HG03196 (cell line): ENCODE measurements at regions not wholly inside any gene's neighbourhood (a gene's known extent, or its start where the extent isn't known, plus 50 kb on each side); places are given as distances from the start of the nearest gene placed in this dataset.
"Not testable (repeated sequence)": the region's sequence is repeated elsewhere in the genome, so short reads cannot be mapped to it uniquely, and the experiment has no call there.

ENCODE experiments used
- ATAC-seq: cut with Tn5 transposase; IDR thresholded peaks from one replicate; pipeline ENCODE4 v1.9.1; 2021; ENCODE audit not compliant: unreplicated experiment

DNA sequence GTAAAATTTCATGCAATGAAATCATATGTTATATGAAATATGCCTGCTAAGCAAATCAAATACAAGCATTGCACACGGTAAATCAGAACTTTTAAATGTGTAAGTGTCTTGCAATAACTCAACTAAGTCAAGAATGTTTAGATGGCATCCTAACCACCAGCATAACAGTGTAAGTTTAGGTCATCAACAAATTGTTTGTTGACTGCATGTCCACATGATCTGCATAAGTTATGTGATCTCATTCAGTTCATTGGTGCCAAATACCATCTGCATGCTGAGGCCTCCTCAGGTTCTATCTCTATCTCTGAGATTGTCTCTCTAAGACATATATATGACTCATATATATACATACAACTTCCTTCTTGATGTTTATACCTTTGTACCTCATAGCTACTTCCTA lies 159.6 kb upstream of the STK32A start:
- ATAC-seq: no peak

DNA sequence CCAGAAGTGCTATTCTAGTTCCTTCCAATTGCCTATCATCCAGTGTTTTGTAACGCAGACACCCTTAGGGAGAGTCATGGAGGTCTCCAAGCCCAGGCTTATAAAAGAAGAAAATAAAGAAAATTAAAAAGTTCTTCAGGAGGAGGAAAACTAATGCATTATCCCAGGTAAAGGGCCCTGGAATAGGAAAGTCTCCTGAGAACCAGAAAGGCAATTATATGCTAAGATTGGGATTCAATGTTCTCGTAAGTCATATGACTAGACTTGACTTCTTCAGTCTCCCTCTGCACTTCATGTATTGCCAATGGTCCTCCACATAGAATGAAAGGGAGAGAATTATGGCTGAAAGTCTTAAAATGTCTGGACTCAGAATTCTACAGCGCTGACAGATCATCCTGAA lies 154.4 kb upstream of the STK32A start:
- no peak for ATAC-seq

DNA sequence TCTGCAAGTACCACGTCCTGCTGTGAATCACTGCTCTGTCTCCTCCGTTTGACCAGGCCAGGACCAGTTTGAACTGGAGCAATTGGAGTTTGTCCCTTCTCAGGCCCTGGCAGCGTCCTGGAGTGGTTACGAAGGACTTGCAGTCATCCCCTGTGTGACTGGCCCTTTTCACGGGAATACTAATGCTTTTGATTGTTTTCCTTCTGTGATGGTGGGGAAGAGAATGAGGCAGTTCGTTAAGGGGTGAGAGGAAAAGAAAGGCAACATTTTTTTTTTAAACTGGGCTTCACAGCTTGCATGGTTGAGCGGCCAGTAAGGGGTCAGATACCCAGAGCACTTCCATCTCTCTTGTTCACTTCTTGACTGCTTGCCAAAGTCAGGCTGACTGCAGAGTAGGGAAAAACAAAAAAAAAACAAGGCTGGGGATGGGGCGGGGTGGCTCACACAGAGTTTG lies 153.5 kb upstream of the STK32A start:
- no peak for ATAC-seq

DNA sequence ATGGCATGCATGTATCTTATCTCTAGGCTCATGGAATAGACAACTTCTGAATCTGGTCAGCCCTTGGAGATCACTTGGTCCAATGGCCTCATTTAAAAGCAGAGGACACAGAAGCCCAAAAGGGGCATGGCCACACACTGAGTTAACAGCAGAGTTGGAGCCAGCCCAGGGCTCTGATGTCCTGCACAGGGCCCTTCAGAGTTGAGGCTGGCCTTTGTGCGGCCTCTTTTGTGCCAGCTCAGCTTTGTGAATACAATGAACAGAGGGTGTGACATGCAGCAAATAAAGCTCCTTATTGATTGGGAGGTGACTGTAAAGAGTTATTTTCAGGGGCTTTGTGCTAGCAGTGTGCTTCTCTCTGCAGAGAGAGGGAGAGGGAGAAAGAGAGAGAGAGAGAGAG lies 150.1 kb upstream of the STK32A start:
- ATAC-seq: no peak

GRCh38 chr5:147085409-147085808 lies 149.4 kb upstream of the STK32A start:
- no peak for ATAC-seq

GRCh38 chr5:147092044-147092443 lies 142.8 kb upstream of the STK32A start:
- ATAC-seq: no peak

DNA sequence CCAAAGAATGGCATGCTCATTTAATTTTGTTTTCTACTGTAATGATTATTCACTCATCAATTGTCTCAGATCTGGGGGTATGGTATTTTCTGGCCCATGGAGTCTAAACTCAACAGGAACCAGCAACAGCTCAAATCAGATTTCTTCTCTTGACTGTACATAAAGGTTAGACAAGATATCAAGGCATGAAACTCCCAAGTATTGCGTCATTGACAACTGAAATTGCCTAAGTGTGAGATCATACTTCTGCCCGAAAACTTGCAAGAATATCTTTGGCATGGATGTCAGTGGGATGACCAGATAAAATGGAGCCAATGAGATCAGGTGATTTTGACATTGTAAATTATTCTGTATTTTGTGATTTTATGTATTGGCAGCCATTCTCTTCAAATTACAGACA lies 141.7 kb upstream of the STK32A start:
- ATAC-seq: no peak

DNA sequence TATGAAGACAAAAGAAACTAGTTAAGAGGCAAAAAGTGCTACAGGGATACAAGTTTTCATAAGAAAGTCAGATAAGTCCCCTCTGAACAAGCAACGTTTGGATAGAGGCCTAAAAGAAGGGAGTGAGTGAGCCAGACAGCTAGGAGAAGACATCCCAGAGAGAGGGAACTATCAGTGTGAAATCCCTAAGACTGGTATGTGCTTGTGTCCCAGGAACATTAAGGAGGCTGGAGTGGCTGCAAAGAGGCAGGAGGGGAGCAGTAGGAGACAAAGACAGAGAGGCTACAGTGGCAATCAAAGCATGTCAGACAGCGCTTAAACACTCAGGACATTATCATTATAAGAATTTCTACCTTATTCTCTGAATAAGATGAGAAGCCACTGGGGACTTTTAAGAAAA lies 139.1 kb upstream of the STK32A start:
- no peak for ATAC-seq

DNA sequence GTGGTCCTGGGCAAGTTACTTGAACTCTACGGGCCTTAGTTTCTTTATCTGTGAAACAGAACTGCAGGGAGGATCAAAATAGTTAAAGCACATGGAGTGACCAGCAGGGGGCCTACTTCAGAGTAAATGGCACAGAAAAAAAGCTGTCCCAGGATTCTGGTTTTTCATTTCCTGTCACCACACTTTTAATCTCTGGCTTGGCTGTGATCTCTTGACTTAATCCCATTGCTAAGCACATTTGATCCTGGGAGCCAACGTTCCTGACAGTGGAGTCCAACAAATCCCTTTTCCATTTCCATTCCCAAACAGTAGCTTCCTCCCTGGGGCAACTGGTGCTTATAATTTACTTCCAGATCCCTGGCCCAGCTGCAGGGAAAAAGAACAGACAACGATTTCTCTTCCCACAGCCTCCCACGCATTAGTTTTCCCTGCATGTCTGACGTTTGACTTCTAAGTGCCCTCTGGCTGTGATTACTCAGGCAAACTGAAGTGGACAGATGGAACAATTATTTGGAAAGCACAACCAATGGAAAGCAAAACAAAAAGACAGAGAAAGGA lies 136.5 kb upstream of the STK32A start:
- ATAC-seq: no peak

GRCh38 chr5:147101659-147102369 lies 133.0 kb upstream of the STK32A start:
- ATAC-seq: no peak

DNA sequence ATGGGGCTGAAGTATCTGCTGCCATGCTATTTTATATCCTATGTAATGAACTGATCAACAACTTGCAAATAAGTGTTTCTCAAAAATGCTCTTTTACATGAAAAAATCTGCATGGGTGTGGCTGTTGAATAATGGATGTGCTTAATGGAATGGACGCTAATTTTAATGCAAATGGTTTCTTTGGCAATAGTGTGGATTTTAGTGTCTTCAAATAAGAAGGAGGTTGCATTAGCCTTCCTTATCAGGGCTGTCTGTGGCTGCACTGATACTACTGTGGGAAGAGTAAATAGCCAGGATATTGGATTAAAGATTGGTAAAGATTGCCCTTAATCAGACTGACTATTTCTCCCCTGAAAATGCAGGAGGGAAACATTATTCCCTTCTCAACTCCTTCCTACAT lies 121.9 kb upstream of the STK32A start:
- ATAC-seq: no peak

DNA sequence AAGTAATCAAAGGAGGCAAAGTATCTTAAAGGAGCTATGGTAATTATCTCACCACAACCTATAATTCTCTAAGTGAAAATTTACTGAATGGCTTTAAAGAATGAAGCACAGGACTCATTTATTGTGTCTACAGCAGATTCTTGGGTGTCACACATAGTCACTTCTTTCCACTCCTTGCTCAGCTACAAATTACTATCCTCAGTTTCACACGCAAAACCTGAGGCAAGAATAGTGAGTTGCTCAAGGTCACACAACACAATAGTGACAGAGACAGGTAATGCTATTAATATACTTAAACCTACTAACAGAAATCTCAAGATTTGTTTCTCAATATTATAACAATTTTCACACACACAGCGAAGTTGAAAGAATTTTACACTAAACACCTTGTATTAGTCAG lies 120.9 kb upstream of the STK32A start:
- no peak for ATAC-seq

- not testable (repeated sequence) for ATAC-seq
Observed at GRCh38 chr5:147139759-147140158, 95.1 kb upstream of the STK32A start.

DNA sequence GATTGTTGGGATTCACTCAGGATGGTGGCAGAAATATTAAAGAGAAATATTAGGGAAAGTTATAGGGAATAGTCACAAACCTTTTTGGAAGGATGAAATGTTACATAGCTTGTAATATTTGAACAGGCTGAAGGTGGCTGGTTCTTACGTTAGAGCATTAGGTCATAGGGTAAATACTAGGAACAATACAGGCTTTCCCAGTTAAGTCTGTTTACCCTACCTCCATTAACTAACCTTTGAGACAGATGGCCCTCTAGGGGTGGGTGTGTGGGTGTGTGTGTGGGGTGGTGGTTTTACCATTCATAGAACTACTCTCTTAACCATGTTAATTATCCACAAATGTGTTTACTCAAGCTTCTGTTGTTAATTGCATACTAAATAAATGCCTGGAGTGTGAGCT lies 94.3 kb upstream of the STK32A start:
- ATAC-seq: no peak

- not testable (repeated sequence) for ATAC-seq
Observed at GRCh38 chr5:147141580-147141979, 93.2 kb upstream of the STK32A start.

- no peak for ATAC-seq
Observed at GRCh38 chr5:147143215-147143614, 91.6 kb upstream of the STK32A start.

GRCh38 chr5:147145328-147145727 lies 89.5 kb upstream of the STK32A start:
- ATAC-seq: no peak

GRCh38 chr5:147148715-147149114 lies 86.1 kb upstream of the STK32A start:
- ATAC-seq: no peak

- no peak for ATAC-seq
Observed at GRCh38 chr5:147152086-147152485, 82.7 kb upstream of the STK32A start.

GRCh38 chr5:147154809-147155208 lies 80.0 kb upstream of the STK32A start:
- no peak for ATAC-seq

DNA sequence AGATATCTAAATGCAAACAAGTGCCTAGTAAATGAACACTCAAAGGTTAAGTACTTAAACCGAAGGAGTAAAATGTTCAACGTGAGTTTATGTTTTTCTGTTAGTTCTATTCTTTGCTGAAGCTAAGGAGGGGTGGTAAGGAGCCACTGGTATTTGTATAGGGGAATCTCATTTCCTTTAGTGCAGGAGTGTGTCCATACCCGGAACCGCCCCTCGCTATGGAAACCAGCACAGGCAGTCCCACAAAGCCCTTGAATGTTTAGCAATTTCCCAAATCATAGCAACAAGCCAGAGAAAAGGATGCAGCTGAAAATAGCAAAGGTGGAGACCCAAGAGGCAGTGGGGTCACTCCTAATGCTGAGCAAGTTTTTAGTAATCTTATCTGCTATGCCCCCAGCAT lies 78.8 kb upstream of the STK32A start:
- ATAC-seq: no peak

- ATAC-seq: no peak
Observed at GRCh38 chr5:147160902-147161700, 73.7 kb upstream of the STK32A start.
